ES-I3 (cell line): ENCODE measurements at regions not wholly inside any gene's neighbourhood (a gene's known extent, or its start where the extent isn't known, plus 50 kb on each side); places are given as distances from the start of the nearest gene placed in this dataset.
"Not testable (repeated sequence)": the region's sequence is repeated elsewhere in the genome, so short reads cannot be mapped to it uniquely, and the experiment has no call there.

ENCODE experiments used
- H3K36me3 ChIP-seq: 2 replicates; pipeline ENCODE4 v1.6.1; 2013; ENCODE audit warnings: mild to moderate bottlenecking, low read length, control low read depth, moderate library complexity; ENCODE audit not compliant: insufficient read depth
- H3K4me1 ChIP-seq: 2 replicates; pipeline ENCODE4 v1.6.1; 2013; ENCODE audit warnings: mild to moderate bottlenecking, control low read depth, low read length; ENCODE audit not compliant: insufficient read depth
- H3K9ac ChIP-seq: 2 replicates; pipeline ENCODE4 v1.6.1; 2013; ENCODE audit warnings: low read depth, mild to moderate bottlenecking, low read length, moderate library complexity
- H3K9me3 ChIP-seq: 2 replicates; pipeline ENCODE4 v1.6.1; 2013; ENCODE audit warnings: mild to moderate bottlenecking, low read length, moderate library complexity; ENCODE audit not compliant: control insufficient read depth, insufficient read depth

GRCh38 chr4:132316738-132317137 lies 832.4 kb upstream of the PCDH10 start:
- Histone ChIP-seq H3K9ac (no peak overlapping the region), H3K36me3 (no peaks in the 10 kb centered on the region), H3K4me1 (no peaks in the 10 kb centered on the region), H3K9me3 (no peaks in the 10 kb centered on the region)

- Histone ChIP-seq H3K9ac (no peak overlapping the region), H3K9me3 (no peaks in the 10 kb centered on the region), H3K4me1 (no peaks in the 10 kb centered on the region), H3K36me3 (no peaks in the 10 kb centered on the region)
Observed at GRCh38 chr4:132317923-132318322, 831.2 kb upstream of the PCDH10 start.

GRCh38 chr4:132328761-132329160 lies 820.3 kb upstream of the PCDH10 start:
- no peaks in the 10 kb centered on the region for H3K4me1 ChIP-seq
- H3K9ac ChIP-seq: no peak overlapping the region
- no peaks in the 10 kb centered on the region for H3K9me3 ChIP-seq
- no peaks in the 10 kb centered on the region for H3K36me3 ChIP-seq

GRCh38 chr4:132330994-132331393 lies 818.1 kb upstream of the PCDH10 start:
- Histone ChIP-seq H3K36me3 (no peaks in the 10 kb centered on the region), H3K4me1 (no peaks in the 10 kb centered on the region), H3K9ac (no peak overlapping the region), H3K9me3 (no peaks in the 10 kb centered on the region)

GRCh38 chr4:132332932-132333723 lies 816.0 kb upstream of the PCDH10 start:
- Histone ChIP-seq H3K4me1 (no peaks in the 10 kb centered on the region), H3K9ac (no peak overlapping the region), H3K9me3 (no peaks in the 10 kb centered on the region), H3K36me3 (no peaks in the 10 kb centered on the region)

- Histone ChIP-seq H3K36me3 (no peaks in the 10 kb centered on the region), H3K4me1 (no peaks in the 10 kb centered on the region), H3K9me3 (no peaks in the 10 kb centered on the region), H3K9ac (no peak overlapping the region)
Observed at GRCh38 chr4:132333724-132334047, 815.4 kb upstream of the PCDH10 start.

- no peaks in the 10 kb centered on the region for H3K36me3 ChIP-seq
- H3K9me3 ChIP-seq: no peaks in the 10 kb centered on the region
- H3K4me1 ChIP-seq: no peaks in the 10 kb centered on the region
- H3K9ac ChIP-seq: no peak overlapping the region
Observed at GRCh38 chr4:132334081-132334480, 815.0 kb upstream of the PCDH10 start.

GRCh38 chr4:132344924-132345828 lies 803.9 kb upstream of the PCDH10 start:
- Histone ChIP-seq H3K36me3 (no peaks in the 10 kb centered on the region), H3K9ac (no peak overlapping the region), H3K9me3 (no peaks in the 10 kb centered on the region; the same call in 1 of the 2 replicates), H3K4me1 (no peaks in the 10 kb centered on the region)

- Histone ChIP-seq H3K9ac (no peak overlapping the region), H3K9me3 (no peaks in the 10 kb centered on the region; the same call in 1 of the 2 replicates), H3K36me3 (no peaks in the 10 kb centered on the region), H3K4me1 (no peaks in the 10 kb centered on the region)
Observed at GRCh38 chr4:132346016-132346415, 803.1 kb upstream of the PCDH10 start.

GRCh38 chr4:132351606-132352005 lies 797.5 kb upstream of the PCDH10 start:
- H3K9me3 ChIP-seq, H3K36me3 ChIP-seq, H3K9ac ChIP-seq, H3K4me1 ChIP-seq: not testable (repeated sequence)

- Histone ChIP-seq H3K4me1 (no peaks in the 10 kb centered on the region), H3K9ac (no peak overlapping the region), H3K9me3 (no peaks in the 10 kb centered on the region), H3K36me3 (no peaks in the 10 kb centered on the region)
Observed at GRCh38 chr4:132382243-132382642, 766.9 kb upstream of the PCDH10 start.

- Histone ChIP-seq H3K9me3 (no peaks in the 10 kb centered on the region), H3K36me3 (no peaks in the 10 kb centered on the region), H3K4me1 (no peaks in the 10 kb centered on the region), H3K9ac (no peak overlapping the region)
Observed at GRCh38 chr4:132383571-132384199, 765.4 kb upstream of the PCDH10 start.

- no peaks in the 10 kb centered on the region for H3K9me3 ChIP-seq
- H3K36me3 ChIP-seq: no peaks in the 10 kb centered on the region
- H3K4me1 ChIP-seq: no peaks in the 10 kb centered on the region
- H3K9ac ChIP-seq: no peak overlapping the region
Observed at GRCh38 chr4:132384709-132385108, 764.4 kb upstream of the PCDH10 start.

GRCh38 chr4:132386130-132386529 lies 763.0 kb upstream of the PCDH10 start:
- H3K4me1 ChIP-seq: no peaks in the 10 kb centered on the region
- no peak overlapping the region for H3K9ac ChIP-seq
- no peaks in the 10 kb centered on the region for H3K9me3 ChIP-seq
- no peaks in the 10 kb centered on the region for H3K36me3 ChIP-seq
